ENCODE measurements at regions not wholly inside any gene's neighbourhood (a gene's known extent, or its start where the extent isn't known, plus 50 kb on each side); places are given as distances from the start of the nearest gene placed in this dataset.

- H3K27ac ChIP-seq: no peak overlapping the region
- no peak for TF ChIP-seq CTCF (conservative IDR thresholded peaks at IDR 0.05)
- no peak for TF ChIP-seq ZFX (IDR thresholded peaks at IDR 0.05)
Observed at GRCh38 chr15:31269816-31270575, 56.6 kb upstream of the KLF13 start.

GRCh38 chr15:31270767-31271166 lies 55.9 kb upstream of the KLF13 start:
- TF ChIP-seq ZFX (IDR thresholded peaks at IDR 0.05) (no peak), CTCF (conservative IDR thresholded peaks at IDR 0.05) (no peak)
- H3K27ac ChIP-seq: no peak overlapping the region

GRCh38 chr15:31271224-31271635 lies 55.4 kb upstream of the KLF13 start:
- TF ChIP-seq ZFX (IDR thresholded peaks at IDR 0.05) (no peak), CTCF (conservative IDR thresholded peaks at IDR 0.05) (no peak)
- no peak overlapping the region for H3K27ac ChIP-seq

GRCh38 chr15:31271711-31272557 lies 54.7 kb upstream of the KLF13 start:
- no peak for TF ChIP-seq CTCF (conservative IDR thresholded peaks at IDR 0.05)
- no peak for TF ChIP-seq ZFX (IDR thresholded peaks at IDR 0.05)

GRCh38 chr15:31272558-31273257 lies 53.9 kb upstream of the KLF13 start:
- no peak for TF ChIP-seq ZFX (IDR thresholded peaks at IDR 0.05)
- TF ChIP-seq CTCF (conservative IDR thresholded peaks at IDR 0.05): no peak

More at GRCh38 chr15:31271711-31272557, 54.7 kb upstream of the KLF13 start:
- peak overlapping the region; percentile 79 for H3K27ac ChIP-seq

GRCh38 chr15:31273258-31273941 lies 53.2 kb upstream of the KLF13 start:
- TF ChIP-seq CTCF (conservative IDR thresholded peaks at IDR 0.05) (no peak), ZFX (IDR thresholded peaks at IDR 0.05) (no peak)
- H3K27ac ChIP-seq: peak overlapping the region; percentile 79

More at GRCh38 chr15:31272558-31273257, 53.9 kb upstream of the KLF13 start:
- H3K27ac ChIP-seq: peak overlapping the region; percentile 79; the same call in 1 of the 2 replicates

All from C4-2B (cell line).